HepG2 (cell line): ENCODE measurements at regions not wholly inside any gene's neighbourhood (a gene's known extent, or its start where the extent isn't known, plus 50 kb on each side); places are given as distances from the start of the nearest gene placed in this dataset.

ENCODE experiments used
- CC2D1A ChIP-seq: sonication (generic); formaldehyde crosslinking; IDR thresholded peaks from 2 replicates; pipeline ENCODE4 v1.8.1; 2023; ENCODE audit warnings: mild to moderate bottlenecking, missing genetic modification reagents
- MAZ ChIP-seq, 2 experiments: sonication (generic) in 1 of 2; formaldehyde crosslinking in 1 of 2; IDR thresholded peaks; 2 replicates each; pipeline versions ENCODE4 v1.5.0 to v1.6.1; 2012 to 2020; ENCODE audit warnings: low read depth in 2 of 2, mild to moderate bottlenecking in 2 of 2, borderline replicate concordance in 1 of 2, improper control_type of control experiment in 1 of 2, low read length in 1 of 2, missing genetic modification reagents in 1 of 2, moderate library complexity in 1 of 2
- MXI1 ChIP-seq: IDR thresholded peaks from 3 replicates; pipeline ENCODE4 v1.6.1; 2012; ENCODE audit warnings: low read depth, low read length, inconsistent platforms, borderline replicate concordance
- NFYB ChIP-seq: sonication (generic); formaldehyde crosslinking; IDR thresholded peaks from 2 replicates; pipeline ENCODE4 v1.4.0; 2020; ENCODE audit warnings: missing genetic modification reagents
- NR2F1 ChIP-seq, 2 experiments: fragments of 450-650 bp in 1 of 2; formaldehyde crosslinking in 1 of 2; IDR thresholded peaks; 2 replicates each; pipeline versions ENCODE4 v1.5.0 to v1.6.1; 2016 to 2020; ENCODE audit warnings: mild to moderate bottlenecking in 1 of 2, missing compliant biosample characterization in 1 of 2, missing genetic modification reagents in 1 of 2, moderate library complexity in 1 of 2
- PHF8 ChIP-seq: sonication (generic); formaldehyde crosslinking; IDR thresholded peaks from 2 replicates; pipeline ENCODE4 v1.5.0; 2020; ENCODE audit warnings: missing genetic modification reagents
- SUZ12 ChIP-seq: fragments of 150-350 bp; IDR thresholded peaks from 2 replicates; pipeline ENCODE4 v1.6.1; 2014; ENCODE audit warnings: low read depth, low read length
- TCF7 ChIP-seq: sonication (generic); IDR thresholded peaks from 2 replicates; pipeline ENCODE4 v1.6.1; 2016; ENCODE audit warnings: antibody characterized with exemption, low read depth
- TCF7L2 ChIP-seq: IDR thresholded peaks from 2 replicates; pipeline ENCODE4 v1.6.1; 2011; ENCODE audit warnings: mild to moderate bottlenecking, low read depth, low read length, moderate library complexity
- ZNF260 ChIP-seq: sonication (generic); formaldehyde crosslinking; IDR thresholded peaks from 2 replicates; pipeline ENCODE4 v1.4.0; 2020; ENCODE audit warnings: missing genetic modification reagents, low read depth, mild to moderate bottlenecking, borderline replicate concordance
- ZNF589 ChIP-seq: sonication (generic); formaldehyde crosslinking; conservative IDR thresholded peaks from 2 replicates; pipeline ENCODE4 v1.8.0; 2022; ENCODE audit warnings: mild to moderate bottlenecking, moderate library complexity, missing genetic modification reagents
- ZNF746 ChIP-seq: sonication (generic); formaldehyde crosslinking; IDR thresholded peaks from 2 replicates; pipeline ENCODE4 v1.8.0; 2022; ENCODE audit warnings: mild to moderate bottlenecking, missing genetic modification reagents
- TF ChIP-seq, protein P1 (sequence below): sonication (generic); formaldehyde crosslinking; IDR thresholded peaks from 2 replicates; pipeline ENCODE4 v1.5.1; 2020; ENCODE audit warnings: missing genetic modification reagents, mild to moderate bottlenecking, borderline replicate concordance
- TF ChIP-seq, protein P2 (sequence below): sonication (generic); formaldehyde crosslinking; IDR thresholded peaks from 2 replicates; pipeline ENCODE4 v1.4.0; 2020; ENCODE audit warnings: mild to moderate bottlenecking, missing genetic modification reagents

- TF ChIP-seq ZNF589 (CRISPR knock-in tag), result no peak
- no peak for TF ChIP-seq SUZ12
- TF ChIP-seq ZNF260, result no peak
- TF ChIP-seq, protein P1, sequence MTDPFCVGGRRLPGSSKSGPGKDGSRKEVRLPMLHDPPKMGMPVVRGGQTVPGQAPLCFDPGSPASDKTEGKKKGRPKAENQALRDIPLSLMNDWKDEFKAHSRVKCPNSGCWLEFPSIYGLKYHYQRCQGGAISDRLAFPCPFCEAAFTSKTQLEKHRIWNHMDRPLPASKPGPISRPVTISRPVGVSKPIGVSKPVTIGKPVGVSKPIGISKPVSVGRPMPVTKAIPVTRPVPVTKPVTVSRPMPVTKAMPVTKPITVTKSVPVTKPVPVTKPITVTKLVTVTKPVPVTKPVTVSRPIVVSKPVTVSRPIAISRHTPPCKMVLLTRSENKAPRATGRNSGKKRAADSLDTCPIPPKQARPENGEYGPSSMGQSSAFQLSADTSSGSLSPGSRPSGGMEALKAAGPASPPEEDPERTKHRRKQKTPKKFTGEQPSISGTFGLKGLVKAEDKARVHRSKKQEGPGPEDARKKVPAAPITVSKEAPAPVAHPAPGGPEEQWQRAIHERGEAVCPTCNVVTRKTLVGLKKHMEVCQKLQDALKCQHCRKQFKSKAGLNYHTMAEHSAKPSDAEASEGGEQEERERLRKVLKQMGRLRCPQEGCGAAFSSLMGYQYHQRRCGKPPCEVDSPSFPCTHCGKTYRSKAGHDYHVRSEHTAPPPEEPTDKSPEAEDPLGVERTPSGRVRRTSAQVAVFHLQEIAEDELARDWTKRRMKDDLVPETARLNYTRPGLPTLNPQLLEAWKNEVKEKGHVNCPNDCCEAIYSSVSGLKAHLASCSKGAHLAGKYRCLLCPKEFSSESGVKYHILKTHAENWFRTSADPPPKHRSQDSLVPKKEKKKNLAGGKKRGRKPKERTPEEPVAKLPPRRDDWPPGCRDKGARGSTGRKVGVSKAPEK (CRISPR knock-in tag), result no peak
- TF ChIP-seq MXI1, result no peak
- TF ChIP-seq ZNF746 (CRISPR knock-in tag), result no peak
- TF ChIP-seq NR2F1 (CRISPR knock-in tag; IDR thresholded peaks at IDR 0.05), result no peak
- no peak for TF ChIP-seq PHF8 (CRISPR knock-in tag)
- TF ChIP-seq TCF7L2, result no peak
- TF ChIP-seq, protein P2, sequence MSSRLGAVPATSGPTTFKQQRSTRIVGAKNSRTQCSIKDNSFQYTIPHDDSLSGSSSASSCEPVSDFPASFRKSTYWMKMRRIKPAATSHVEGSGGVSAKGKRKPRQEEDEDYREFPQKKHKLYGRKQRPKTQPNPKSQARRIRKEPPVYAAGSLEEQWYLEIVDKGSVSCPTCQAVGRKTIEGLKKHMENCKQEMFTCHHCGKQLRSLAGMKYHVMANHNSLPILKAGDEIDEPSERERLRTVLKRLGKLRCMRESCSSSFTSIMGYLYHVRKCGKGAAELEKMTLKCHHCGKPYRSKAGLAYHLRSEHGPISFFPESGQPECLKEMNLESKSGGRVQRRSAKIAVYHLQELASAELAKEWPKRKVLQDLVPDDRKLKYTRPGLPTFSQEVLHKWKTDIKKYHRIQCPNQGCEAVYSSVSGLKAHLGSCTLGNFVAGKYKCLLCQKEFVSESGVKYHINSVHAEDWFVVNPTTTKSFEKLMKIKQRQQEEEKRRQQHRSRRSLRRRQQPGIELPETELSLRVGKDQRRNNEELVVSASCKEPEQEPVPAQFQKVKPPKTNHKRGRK (CRISPR knock-in tag), result no peak
- no peak for TF ChIP-seq TCF7
- no peak for TF ChIP-seq CC2D1A (CRISPR knock-in tag)
- TF ChIP-seq MAZ (IDR thresholded peaks at IDR 0.05; ENCODE audit: borderline replicate concordance, low read depth, low read length), result no peak
- TF ChIP-seq MAZ (CRISPR knock-in tag; IDR thresholded peaks at IDR 0.05; ENCODE audit: low read depth), result no peak
- no peak for TF ChIP-seq NFYB (CRISPR knock-in tag)
These were observed 82.4 kb upstream of the SGCG start for GRCh38 chr13:23098161-23098907.
